Suprapubic skin (tissue), 4 donors: ENCODE measurements at regions not wholly inside any gene's neighbourhood (a gene's known extent, or its start where the extent isn't known, plus 50 kb on each side); places are given as distances from the start of the nearest gene placed in this dataset.

Source experiments
- DNase-seq, 2 donors: peaks; one replicate each; pipeline ENCODE4 v3.0.0-alpha.2; 2019; ENCODE audit warnings: low spot score in 2 of 2
- H3K27ac ChIP-seq: fragments of 200-600 bp; sonication (generic); one replicate; pipeline ENCODE4 v1.5.1; 2019
- H3K27me3 ChIP-seq: fragments of 200-600 bp; sonication (generic); one replicate; pipeline ENCODE4 v1.5.1; 2019
- H3K36me3 ChIP-seq: fragments of 200-600 bp; sonication (generic); one replicate; pipeline ENCODE4 v1.5.1; 2019
- H3K4me1 ChIP-seq: fragments of 200-600 bp; sonication (generic); one replicate; pipeline ENCODE4 v1.5.1; 2019
- H3K4me3 ChIP-seq: fragments of 200-600 bp; sonication (generic); one replicate; pipeline ENCODE4 v1.5.1; 2019; ENCODE audit warnings: mild to moderate bottlenecking
- H3K9me3 ChIP-seq: fragments of 200-600 bp; sonication (generic); one replicate; pipeline ENCODE4 v1.5.1; 2019
- EP300 ChIP-seq: sonication (generic); formaldehyde crosslinking; IDR thresholded peaks from one replicate; pipeline ENCODE4 v1.6.1; 2017; ENCODE audit warnings: antibody characterized with exemption
- POLR2A ChIP-seq, 2 donors: fragments of 450-650 bp; IDR thresholded peaks; one replicate each; pipeline ENCODE4 v1.6.1; 2017; ENCODE audit warnings: antibody characterized with exemption in 2 of 2, mild to moderate bottlenecking in 2 of 2, moderate library complexity in 2 of 2
- POLR2AphosphoS5 ChIP-seq, 3 donors: sonication (generic); formaldehyde crosslinking; IDR thresholded peaks; one replicate each; pipeline ENCODE4 v1.6.1; 2017; ENCODE audit warnings: antibody characterized with exemption in 3 of 3
- WGBS: methylation state at CpG from one replicate; pipeline ENCODE4 v1.1.5; 2018; 5-methylcytosine and 5-hydroxymethylcytosine counted together
- TF ChIP-seq, protein P1 (sequence below), 2 donors: fragments of 200-600 bp in 1 of 2; fragments of 450-650 bp in 1 of 2; sonication (generic) in 1 of 2; IDR thresholded peaks; one replicate each; pipeline ENCODE4 v1.5.1; 2016 to 2019; ENCODE audit warnings: antibody characterized with exemption in 2 of 2, mild to moderate bottlenecking in 1 of 2, moderate library complexity in 1 of 2

GRCh38 chr6:81130061-81130460 lies 622.4 kb downstream of the TENT5A start:
- 49% methylated on average over 2 of the region's 2 CpGs for WGBS

GRCh38 chr6:81128671-81129070 lies 623.8 kb downstream of the TENT5A start:
- Histone ChIP-seq H3K36me3 (no peaks in the 10 kb centered on the region), H3K27me3 (no peaks in the 10 kb centered on the region), H3K9me3 (no peaks in the 10 kb centered on the region), H3K4me3 (no peak overlapping the region), H3K27ac (no peak overlapping the region), H3K4me1 (no peaks in the 10 kb centered on the region)
- TF ChIP-seq, protein P1, sequence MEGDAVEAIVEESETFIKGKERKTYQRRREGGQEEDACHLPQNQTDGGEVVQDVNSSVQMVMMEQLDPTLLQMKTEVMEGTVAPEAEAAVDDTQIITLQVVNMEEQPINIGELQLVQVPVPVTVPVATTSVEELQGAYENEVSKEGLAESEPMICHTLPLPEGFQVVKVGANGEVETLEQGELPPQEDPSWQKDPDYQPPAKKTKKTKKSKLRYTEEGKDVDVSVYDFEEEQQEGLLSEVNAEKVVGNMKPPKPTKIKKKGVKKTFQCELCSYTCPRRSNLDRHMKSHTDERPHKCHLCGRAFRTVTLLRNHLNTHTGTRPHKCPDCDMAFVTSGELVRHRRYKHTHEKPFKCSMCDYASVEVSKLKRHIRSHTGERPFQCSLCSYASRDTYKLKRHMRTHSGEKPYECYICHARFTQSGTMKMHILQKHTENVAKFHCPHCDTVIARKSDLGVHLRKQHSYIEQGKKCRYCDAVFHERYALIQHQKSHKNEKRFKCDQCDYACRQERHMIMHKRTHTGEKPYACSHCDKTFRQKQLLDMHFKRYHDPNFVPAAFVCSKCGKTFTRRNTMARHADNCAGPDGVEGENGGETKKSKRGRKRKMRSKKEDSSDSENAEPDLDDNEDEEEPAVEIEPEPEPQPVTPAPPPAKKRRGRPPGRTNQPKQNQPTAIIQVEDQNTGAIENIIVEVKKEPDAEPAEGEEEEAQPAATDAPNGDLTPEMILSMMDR (IDR thresholded peaks at IDR 0.05), result no peak
- no peak for TF ChIP-seq EP300
- TF ChIP-seq POLR2A (IDR thresholded peaks at IDR 0.05), result no peak
- TF ChIP-seq POLR2AphosphoS5 (IDR thresholded peaks at IDR 0.05), result no peak
- no peak for DNase-seq
- 77% methylated on average over 1 of the region's 1 CpG for WGBS

More at GRCh38 chr6:81130061-81130460, 622.4 kb downstream of the TENT5A start:
- Histone ChIP-seq H3K4me1 (no peaks in the 10 kb centered on the region), H3K36me3 (no peaks in the 10 kb centered on the region), H3K27ac (no peak overlapping the region), H3K27me3 (no peaks in the 10 kb centered on the region), H3K9me3 (no peaks in the 10 kb centered on the region), H3K4me3 (no peak overlapping the region)
- TF ChIP-seq POLR2A (IDR thresholded peaks at IDR 0.05) (no peak), POLR2AphosphoS5 (IDR thresholded peaks at IDR 0.05) (no peak), EP300 (no peak)
- TF ChIP-seq, protein P1 (IDR thresholded peaks at IDR 0.05), result no peak
- DNase-seq, result no peak

DNA sequence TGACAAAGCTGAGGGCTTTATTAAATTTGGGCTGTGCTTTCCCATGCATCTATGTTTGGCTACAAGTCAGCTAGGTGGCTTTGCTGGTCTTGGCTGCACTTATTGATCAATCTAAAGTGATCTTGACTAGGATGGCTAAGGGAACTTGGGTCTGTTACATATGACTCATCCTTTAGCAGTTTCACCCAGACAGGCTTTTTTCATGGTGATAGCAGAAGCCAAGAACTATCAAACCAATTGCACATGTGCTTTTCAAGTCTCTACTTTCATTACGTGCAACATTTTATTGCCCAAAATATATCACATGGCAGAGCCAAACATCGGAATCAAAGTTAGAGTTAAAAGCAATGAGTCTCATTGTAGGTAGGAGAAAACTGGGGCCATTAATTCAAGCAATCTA lies 626.3 kb downstream of the TENT5A start:
- TF ChIP-seq, protein P1 (IDR thresholded peaks at IDR 0.05), result no peak
- no peak for TF ChIP-seq EP300
- TF ChIP-seq POLR2A (IDR thresholded peaks at IDR 0.05), result no peak
- no peak for TF ChIP-seq POLR2AphosphoS5 (IDR thresholded peaks at IDR 0.05)
- Histone ChIP-seq H3K27me3 (no peaks in the 10 kb centered on the region), H3K9me3 (no peaks in the 10 kb centered on the region), H3K4me3 (no peak overlapping the region), H3K4me1 (no peaks in the 10 kb centered on the region), H3K36me3 (no peaks in the 10 kb centered on the region), H3K27ac (no peak overlapping the region)
- WGBS, result 47% methylated on average over 2 of the region's 2 CpGs
- DNase-seq, result no peak

GRCh38 chr6:81120280-81120679 lies 632.2 kb downstream of the TENT5A start:
- peaks cover 6% of the 10 kb centered on the region for H3K9me3 ChIP-seq
- no peaks in the 10 kb centered on the region for H3K27me3 ChIP-seq
- H3K4me1 ChIP-seq, result no peaks in the 10 kb centered on the region
- no peak overlapping the region for H3K27ac ChIP-seq
- no peak for DNase-seq
- H3K36me3 ChIP-seq, result no peaks in the 10 kb centered on the region
- H3K4me3 ChIP-seq, result no peak overlapping the region
- TF ChIP-seq POLR2AphosphoS5 (IDR thresholded peaks at IDR 0.05), result no peak
- no peak for TF ChIP-seq POLR2A (IDR thresholded peaks at IDR 0.05)
- TF ChIP-seq EP300, result no peak
- TF ChIP-seq, protein P1 (IDR thresholded peaks at IDR 0.05), result no peak
- WGBS, result 100% methylated on average over 3 of the region's 3 CpGs

GRCh38 chr6:81105998-81106397 lies 646.5 kb downstream of the TENT5A start:
- H3K36me3 ChIP-seq, result no peaks in the 10 kb centered on the region
- no peaks in the 10 kb centered on the region for H3K27me3 ChIP-seq
- no peaks in the 10 kb centered on the region for H3K4me1 ChIP-seq
- H3K4me3 ChIP-seq, result no peak overlapping the region
- no peak overlapping the region for H3K27ac ChIP-seq
- WGBS, result 85% methylated on average over 1 of the region's 1 CpG
- no peak for TF ChIP-seq EP300
- no peak for TF ChIP-seq POLR2AphosphoS5 (IDR thresholded peaks at IDR 0.05)
- no peak for TF ChIP-seq POLR2A (IDR thresholded peaks at IDR 0.05)
- TF ChIP-seq, protein P1 (IDR thresholded peaks at IDR 0.05), result no peak
- DNase-seq, result no peak
- no peaks in the 10 kb centered on the region for H3K9me3 ChIP-seq
